ENCODE measurements at regions not wholly inside any gene's neighbourhood (a gene's known extent, or its start where the extent isn't known, plus 50 kb on each side); places are given as distances from the start of the nearest gene placed in this dataset.

DNA sequence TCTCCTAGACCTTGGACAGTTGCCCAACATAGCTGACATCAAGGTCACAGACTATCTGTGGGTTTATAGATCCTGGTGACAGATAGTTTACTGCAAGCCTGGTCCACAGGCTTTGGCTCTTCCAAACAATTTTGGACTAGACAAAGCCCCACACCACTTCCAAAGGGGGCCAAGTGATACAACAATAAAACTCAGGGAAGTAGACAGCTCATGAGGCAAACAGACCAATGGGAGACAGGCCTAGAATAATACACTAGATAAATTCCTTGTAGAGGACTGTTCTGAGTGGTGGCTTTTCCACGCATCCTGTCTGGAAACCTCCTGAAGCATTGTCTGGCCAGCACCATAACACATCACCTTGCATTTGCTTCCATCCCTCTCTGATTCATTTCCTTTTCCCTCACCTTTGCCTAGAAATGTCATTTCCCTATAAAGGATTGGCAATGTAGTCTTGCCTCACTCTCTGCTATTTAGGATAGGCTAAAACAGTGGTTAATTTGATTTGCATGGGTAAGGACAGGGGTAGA is 284.2 kb downstream of the POU4F1 start:
- no peak for TF ChIP-seq EZH2 (IDR thresholded peaks at IDR 0.05)
- TF ChIP-seq POLR2AphosphoS5 (IDR thresholded peaks at IDR 0.05; ENCODE audit: borderline replicate concordance, low read depth, low read length): no peak
- no peak for TF ChIP-seq FOXP2 (optimal IDR thresholded peaks at IDR 0.05; ENCODE audit: control extremely low read depth, extremely low read length, insufficient read depth)
